Gastroesophageal sphincter (tissue), 4 donors: ENCODE measurements at regions not wholly inside any gene's neighbourhood (a gene's known extent, or its start where the extent isn't known, plus 50 kb on each side); places are given as distances from the start of the nearest gene placed in this dataset.

Source experiments
- ATAC-seq: fragments of 150-250 bp; one replicate; pipeline ENCODE4 v1.9.1; 2016; ENCODE audit warnings: mild to moderate bottlenecking, moderate library complexity
- H3K27ac ChIP-seq, 4 donors: fragments of 200-600 bp; sonication (generic) in 3 of 4; 1 replicate in 3 of 4; 2 replicates in 1 of 4; pipeline ENCODE4 v1.5.1; 2016 to 2019
- H3K27me3 ChIP-seq: fragments of 200-600 bp; sonication (generic); one replicate; pipeline ENCODE4 v1.5.1; 2019
- H3K36me3 ChIP-seq, 2 donors: fragments of 200-600 bp; sonication (generic); one replicate each; pipeline ENCODE4 v1.5.1; 2019; ENCODE audit warnings: control low read depth in 1 of 2
- H3K4me1 ChIP-seq, 3 donors: fragments of 200-600 bp; sonication (generic); 1 replicate in 2 of 3; 2 replicates in 1 of 3; pipeline ENCODE4 v1.5.1; 2016 to 2019; ENCODE audit warnings: control low read depth in 2 of 3
- H3K4me3 ChIP-seq, 2 donors: fragments of 200-600 bp; sonication (generic); one replicate each; pipeline ENCODE4 v1.5.1; 2019; ENCODE audit warnings: mild to moderate bottlenecking in 1 of 2, moderate library complexity in 1 of 2
- H3K9me3 ChIP-seq, 3 donors: fragments of 200-600 bp; sonication (generic); one replicate each; pipeline ENCODE4 v1.5.1; 2017 to 2019; ENCODE audit warnings: control low read depth in 2 of 3
- EP300 ChIP-seq: sonication (generic); formaldehyde crosslinking; IDR thresholded peaks from one replicate; pipeline ENCODE4 v1.6.1; 2017; ENCODE audit warnings: antibody characterized with exemption, mild to moderate bottlenecking
- POLR2A ChIP-seq, 2 donors: fragments of 450-650 bp; IDR thresholded peaks; one replicate each; pipeline ENCODE4 v1.6.1; 2017; ENCODE audit warnings: antibody characterized with exemption in 2 of 2, mild to moderate bottlenecking in 2 of 2, moderate library complexity in 1 of 2
- POLR2AphosphoS5 ChIP-seq: sonication (generic); formaldehyde crosslinking; IDR thresholded peaks from one replicate; pipeline ENCODE4 v1.6.1; 2017; ENCODE audit warnings: antibody characterized with exemption
- WGBS, 2 donors: methylation state at CpG; one replicate each; pipeline ENCODE4 v1.1.5; 2018; ENCODE audit warnings: low coverage in 1 of 2; 5-methylcytosine and 5-hydroxymethylcytosine counted together
- TF ChIP-seq, protein P1 (sequence below), 4 experiments: fragments of 200-600 bp in 2 of 4; fragments of 450-650 bp in 2 of 4; sonication (generic) in 1 of 4; IDR thresholded peaks; one replicate each; pipeline ENCODE4 v1.5.1; 2017 to 2019; ENCODE audit warnings: antibody characterized with exemption in 4 of 4, mild to moderate bottlenecking in 2 of 4, moderate library complexity in 2 of 4

DNA sequence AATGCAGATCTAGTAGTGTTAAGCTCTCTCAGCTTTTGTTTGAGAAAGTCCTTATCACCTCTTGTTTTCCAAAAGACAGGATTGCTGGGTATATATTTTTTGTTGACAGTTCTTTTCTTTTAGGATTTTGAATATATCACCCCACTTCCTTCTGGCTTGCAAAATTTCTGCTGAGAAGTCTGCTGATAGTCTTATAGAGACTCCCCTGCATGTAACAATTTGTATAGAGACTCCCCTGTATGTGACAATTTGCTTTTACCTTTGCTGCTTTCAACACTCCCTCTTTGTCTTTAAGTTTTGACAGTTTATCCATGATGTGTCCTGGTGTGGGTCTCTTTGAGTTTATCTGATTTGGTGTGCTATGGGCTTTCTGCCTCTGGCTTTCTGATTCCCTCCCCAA is 115.0 kb upstream of the CCDC85A start:
- TF ChIP-seq, protein P1, sequence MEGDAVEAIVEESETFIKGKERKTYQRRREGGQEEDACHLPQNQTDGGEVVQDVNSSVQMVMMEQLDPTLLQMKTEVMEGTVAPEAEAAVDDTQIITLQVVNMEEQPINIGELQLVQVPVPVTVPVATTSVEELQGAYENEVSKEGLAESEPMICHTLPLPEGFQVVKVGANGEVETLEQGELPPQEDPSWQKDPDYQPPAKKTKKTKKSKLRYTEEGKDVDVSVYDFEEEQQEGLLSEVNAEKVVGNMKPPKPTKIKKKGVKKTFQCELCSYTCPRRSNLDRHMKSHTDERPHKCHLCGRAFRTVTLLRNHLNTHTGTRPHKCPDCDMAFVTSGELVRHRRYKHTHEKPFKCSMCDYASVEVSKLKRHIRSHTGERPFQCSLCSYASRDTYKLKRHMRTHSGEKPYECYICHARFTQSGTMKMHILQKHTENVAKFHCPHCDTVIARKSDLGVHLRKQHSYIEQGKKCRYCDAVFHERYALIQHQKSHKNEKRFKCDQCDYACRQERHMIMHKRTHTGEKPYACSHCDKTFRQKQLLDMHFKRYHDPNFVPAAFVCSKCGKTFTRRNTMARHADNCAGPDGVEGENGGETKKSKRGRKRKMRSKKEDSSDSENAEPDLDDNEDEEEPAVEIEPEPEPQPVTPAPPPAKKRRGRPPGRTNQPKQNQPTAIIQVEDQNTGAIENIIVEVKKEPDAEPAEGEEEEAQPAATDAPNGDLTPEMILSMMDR (IDR thresholded peaks at IDR 0.05): no peak
- TF ChIP-seq EP300: no peak
- no peak for TF ChIP-seq POLR2AphosphoS5
- TF ChIP-seq POLR2A (IDR thresholded peaks at IDR 0.05): no peak
- no peak overlapping the region for H3K27ac ChIP-seq

DNA sequence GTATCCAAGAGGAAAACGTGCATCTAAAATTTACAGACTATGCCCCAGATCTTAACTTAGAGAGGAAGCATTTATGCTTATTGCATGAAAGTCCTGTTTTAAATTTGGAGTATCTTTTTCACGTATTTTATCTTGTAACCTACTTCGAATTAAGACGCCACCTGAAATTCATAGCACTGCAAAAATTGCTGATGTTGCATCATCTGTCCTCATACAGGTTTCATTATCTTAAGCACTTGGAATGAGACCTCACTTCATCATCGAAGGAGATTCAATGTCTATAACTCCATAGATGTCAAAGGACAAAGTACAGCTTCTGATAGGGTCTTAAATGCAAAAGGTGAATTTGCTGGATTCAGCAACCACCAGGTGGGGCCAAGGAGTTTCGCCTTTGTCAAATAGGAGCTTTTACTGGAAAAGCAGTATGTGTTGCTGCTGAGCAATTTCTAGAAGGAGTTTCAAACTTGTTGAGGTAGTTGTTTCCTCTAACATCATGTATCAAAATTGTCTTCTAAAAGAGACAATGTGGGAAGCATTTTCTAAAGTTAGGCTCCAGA is 106.4 kb upstream of the CCDC85A start:
- no peak overlapping the region for H3K27ac ChIP-seq
- H3K4me1 ChIP-seq: no peaks in the 10 kb centered on the region
- peaks cover 0 to 13% (median 0%) of the 10 kb centered on the region in 3 donors for H3K9me3 ChIP-seq
- 63 to 75% methylated on average over 5 to 6 of the region's 6 CpGs for WGBS, 2 donors
- ATAC-seq: no peak
- H3K27me3 ChIP-seq: no peaks in the 10 kb centered on the region
- TF ChIP-seq, protein P1 (IDR thresholded peaks at IDR 0.05): no peak
- TF ChIP-seq POLR2A (IDR thresholded peaks at IDR 0.05) (no peak), POLR2AphosphoS5 (no peak), EP300 (no peak)
- no peaks in the 10 kb centered on the region for H3K36me3 ChIP-seq
- no peak overlapping the region for H3K4me3 ChIP-seq

More for the DNA sequence above, 115.0 kb upstream of the CCDC85A start:
- no peak for ATAC-seq
- H3K4me3 ChIP-seq: no peak overlapping the region
- H3K4me1 ChIP-seq: no peaks in the 10 kb centered on the region
- no peaks in the 10 kb centered on the region for H3K27me3 ChIP-seq
- no peaks in the 10 kb centered on the region for H3K36me3 ChIP-seq
- peaks cover 0 to 20% (median 0%) of the 10 kb centered on the region in 3 donors for H3K9me3 ChIP-seq

DNA sequence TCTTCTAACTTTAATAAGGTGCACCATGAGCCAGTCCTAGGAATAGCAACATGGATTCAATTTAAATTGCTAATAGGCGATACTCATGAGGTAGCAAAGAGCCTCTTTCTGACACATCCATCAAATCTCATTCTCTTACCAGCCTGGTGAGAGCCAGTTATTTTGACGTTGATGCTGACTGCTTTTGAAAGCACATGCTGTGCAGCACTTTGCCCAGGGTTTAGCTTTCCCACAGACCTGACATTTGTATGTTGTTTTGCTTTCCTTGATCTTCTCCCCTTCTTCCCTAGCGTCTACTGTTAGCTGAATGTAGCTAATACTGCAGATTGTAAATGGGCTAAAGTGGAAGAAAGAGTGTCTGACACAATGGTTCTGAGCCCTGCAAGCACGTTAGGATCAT is 101.1 kb upstream of the CCDC85A start:
- no peak for ATAC-seq
- peaks cover 0 to 13% (median 0%) of the 10 kb centered on the region in 3 donors for H3K9me3 ChIP-seq
- no peak overlapping the region for H3K27ac ChIP-seq
- no peaks in the 10 kb centered on the region for H3K36me3 ChIP-seq
- no peak overlapping the region for H3K4me3 ChIP-seq
- H3K27me3 ChIP-seq: no peaks in the 10 kb centered on the region
- TF ChIP-seq POLR2A (IDR thresholded peaks at IDR 0.05) (no peak), EP300 (no peak), POLR2AphosphoS5 (no peak)
- TF ChIP-seq, protein P1 (IDR thresholded peaks at IDR 0.05): no peak
- no peaks in the 10 kb centered on the region for H3K4me1 ChIP-seq
- WGBS, 2 donors: 69 to 71% methylated on average over 4 of the region's 4 CpGs

DNA sequence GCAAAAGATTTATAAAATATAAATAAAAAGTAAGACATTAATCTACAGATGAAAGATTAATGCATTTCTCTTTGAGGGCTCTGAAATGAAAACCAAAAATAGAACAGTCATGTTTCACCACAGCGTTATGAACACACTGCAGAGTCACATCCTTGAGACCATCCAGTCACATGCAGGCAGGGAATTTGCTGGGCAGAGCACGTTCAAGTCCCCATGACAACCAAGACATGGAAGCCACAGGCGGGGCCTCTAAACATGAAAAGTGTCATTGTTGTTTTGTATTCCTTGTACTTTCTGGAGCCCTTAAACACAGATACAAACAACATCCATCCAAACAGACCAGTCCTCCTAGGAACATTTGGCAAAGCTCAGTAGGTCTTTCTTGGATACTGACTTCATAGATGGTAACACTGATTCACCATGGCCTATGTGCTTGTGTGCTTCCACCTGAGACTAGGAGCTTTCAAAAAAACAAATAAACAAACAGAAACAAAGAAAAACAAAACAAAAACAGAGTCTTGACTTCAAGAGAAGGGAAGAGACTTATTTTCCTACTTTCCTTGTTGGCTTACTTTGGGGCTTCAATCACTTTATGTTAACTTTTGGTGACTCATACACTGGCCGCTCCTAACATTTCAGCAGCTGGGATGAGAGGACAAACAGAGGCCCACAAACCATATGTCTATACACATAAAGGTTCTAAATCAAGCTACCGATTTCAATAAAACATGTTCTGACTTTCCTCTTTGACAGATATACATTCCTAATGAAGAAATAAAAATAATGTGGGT is 99.5 kb upstream of the CCDC85A start:
- no peaks in the 10 kb centered on the region for H3K36me3 ChIP-seq
- 56 to 71% methylated on average over 5 of the region's 5 CpGs for WGBS, 2 donors

DNA sequence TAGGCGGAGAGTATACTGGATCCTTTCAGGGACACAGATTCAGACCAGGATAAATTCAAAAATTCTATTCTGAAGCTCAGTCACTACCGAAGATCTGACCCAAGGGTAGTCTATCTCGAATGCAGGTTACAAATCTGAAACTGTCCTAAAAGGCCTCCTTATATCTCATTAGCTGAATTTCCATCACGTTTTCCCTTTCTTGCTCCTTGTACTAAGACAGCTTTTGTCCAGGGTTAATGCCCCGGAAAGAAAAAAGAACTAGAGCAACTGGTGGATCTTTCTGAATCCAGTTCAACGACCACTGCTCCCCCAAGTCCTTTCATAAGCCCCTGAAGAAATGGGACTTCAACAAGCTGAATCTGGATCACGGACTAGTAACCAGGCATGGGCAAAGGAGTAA is 97.5 kb upstream of the CCDC85A start:
- Histone ChIP-seq H3K9me3 (peaks cover 0 to 5% (median 0%) of the 10 kb centered on the region in 3 donors), H3K27me3 (no peaks in the 10 kb centered on the region), H3K4me1 (no peaks in the 10 kb centered on the region), H3K36me3 (no peaks in the 10 kb centered on the region), H3K27ac (no peak overlapping the region), H3K4me3 (no peak overlapping the region)
- 80 to 81% methylated on average over 6 to 7 of the region's 7 CpGs for WGBS, 2 donors
- ATAC-seq: no peak
- TF ChIP-seq POLR2A (IDR thresholded peaks at IDR 0.05) (no peak), EP300 (no peak), POLR2AphosphoS5 (no peak)
- TF ChIP-seq, protein P1 (IDR thresholded peaks at IDR 0.05): no peak

More for the DNA sequence above, 99.5 kb upstream of the CCDC85A start:
- Histone ChIP-seq H3K9me3 (peaks cover 0 to 13% (median 0%) of the 10 kb centered on the region in 3 donors), H3K4me1 (no peaks in the 10 kb centered on the region), H3K27ac (no peak overlapping the region), H3K27me3 (no peaks in the 10 kb centered on the region), H3K4me3 (no peak overlapping the region)
- no peak for ATAC-seq
- TF ChIP-seq EP300: no peak
- TF ChIP-seq POLR2A (IDR thresholded peaks at IDR 0.05): no peak
